Hepatocyte (in vitro differentiated cells): ENCODE measurements at regions not wholly inside any gene's neighbourhood (a gene's known extent, or its start where the extent isn't known, plus 50 kb on each side); places are given as distances from the start of the nearest gene placed in this dataset.

ENCODE experiments used
- DNase-seq: peaks from one replicate; pipeline ENCODE4 v3.0.0-alpha.2; 2016; ENCODE audit warnings: low spot score
- H2AFZ ChIP-seq: fragments of 200-600 bp; sonication (generic); 2 replicates; pipeline ENCODE4 v1.6.0; 2016; ENCODE audit warnings: antibody characterized with exemption, mild to moderate bottlenecking
- H3K27ac ChIP-seq: fragments of 200-600 bp; sonication (generic); 2 replicates; pipeline ENCODE4 v1.5.1; 2016; ENCODE audit warnings: mild to moderate bottlenecking
- H3K27me3 ChIP-seq: fragments of 200-600 bp; sonication (generic); 2 replicates; pipeline ENCODE4 v1.6.1; 2016
- H3K36me3 ChIP-seq: fragments of 200-600 bp; sonication (generic); replicated peaks from 2 replicates; pipeline ENCODE4 v1.5.1; 2016; ENCODE audit warnings: low read depth; ENCODE audit not compliant: insufficient read depth
- H3K4me1 ChIP-seq: fragments of 200-600 bp; sonication (generic); 2 replicates; pipeline ENCODE4 v1.5.1; 2016; ENCODE audit warnings: mild to moderate bottlenecking, moderate library complexity; ENCODE audit not compliant: insufficient read depth
- H3K4me2 ChIP-seq: fragments of 200-600 bp; sonication (generic); 2 replicates; pipeline ENCODE4 v1.6.0; 2016
- H3K4me3 ChIP-seq: fragments of 200-600 bp; sonication (generic); 2 replicates; pipeline ENCODE4 v1.5.1; 2016; ENCODE audit warnings: mild to moderate bottlenecking
- H3K79me2 ChIP-seq: fragments of 200-600 bp; sonication (generic); 2 replicates; pipeline ENCODE4 v1.6.0; 2017; ENCODE audit warnings: mild to moderate bottlenecking
- H3K9me2 ChIP-seq: fragments of 200-600 bp; sonication (generic); replicated peaks from 2 replicates; pipeline ENCODE4 v1.6.0; 2017; ENCODE audit warnings: mild to moderate bottlenecking; ENCODE audit not compliant: insufficient read depth
- H3K9me3 ChIP-seq: fragments of 200-600 bp; sonication (generic); 2 replicates; pipeline ENCODE4 v1.5.1; 2016; ENCODE audit warnings: low read depth, mild to moderate bottlenecking
- H4K20me1 ChIP-seq: fragments of 200-600 bp; sonication (generic); 2 replicates; pipeline ENCODE4 v1.6.0; 2016; ENCODE audit warnings: mild to moderate bottlenecking; ENCODE audit not compliant: insufficient read depth, poor library complexity, severe bottlenecking
- CTCF ChIP-seq: fragments of 200-600 bp; sonication (generic); IDR thresholded peaks from 2 replicates; pipeline ENCODE4 v1.5.1; 2016; ENCODE audit warnings: antibody characterized with exemption, mild to moderate bottlenecking; ENCODE audit not compliant: poor library complexity
- EZH2 ChIP-seq: fragments of 200-600 bp; sonication (generic); IDR thresholded peaks from 2 replicates; pipeline ENCODE4 v1.6.1; 2016; ENCODE audit warnings: antibody characterized with exemption, mild to moderate bottlenecking, borderline replicate concordance
- EZH2phosphoT487 ChIP-seq: fragments of 200-600 bp; sonication (generic); IDR thresholded peaks from one replicate; pipeline ENCODE4 v1.6.1; 2018; ENCODE audit warnings: antibody characterized with exemption, mild to moderate bottlenecking, low read depth, moderate library complexity; ENCODE audit not compliant: unreplicated experiment, severe bottlenecking
- WGBS: methylation state at CpG from one replicate; pipeline ENCODE4 v1.1.6; 2016; ENCODE audit warnings: low lambda C conversion rate; ENCODE audit errors: missing lambda C conversion rate; 5-methylcytosine and 5-hydroxymethylcytosine counted together

- Histone ChIP-seq H3K36me3 (no peaks in the 10 kb centered on the region), H3K27me3 (no peaks in the 10 kb centered on the region), H3K4me3 (no peak overlapping the region), H3K9me2 (no peaks in the 10 kb centered on the region), H3K4me1 (peaks cover 19% of the 10 kb centered on the region), H3K79me2 (no peaks in the 10 kb centered on the region), H4K20me1 (no peaks in the 10 kb centered on the region), H2AFZ (no peak overlapping the region), H3K4me2 (no peak overlapping the region), H3K27ac (peak overlapping the region; percentile 55), H3K9me3 (no peaks in the 10 kb centered on the region)
- 92% methylated on average over 8 of the region's 9 CpGs for WGBS
- DNase-seq = no peak
- TF ChIP-seq EZH2 (no peak), EZH2phosphoT487 (no peak), CTCF (no peak)
Observed at GRCh38 chr3:177620073-177620472, 422.8 kb upstream of the TBL1XR1 start.

DNA sequence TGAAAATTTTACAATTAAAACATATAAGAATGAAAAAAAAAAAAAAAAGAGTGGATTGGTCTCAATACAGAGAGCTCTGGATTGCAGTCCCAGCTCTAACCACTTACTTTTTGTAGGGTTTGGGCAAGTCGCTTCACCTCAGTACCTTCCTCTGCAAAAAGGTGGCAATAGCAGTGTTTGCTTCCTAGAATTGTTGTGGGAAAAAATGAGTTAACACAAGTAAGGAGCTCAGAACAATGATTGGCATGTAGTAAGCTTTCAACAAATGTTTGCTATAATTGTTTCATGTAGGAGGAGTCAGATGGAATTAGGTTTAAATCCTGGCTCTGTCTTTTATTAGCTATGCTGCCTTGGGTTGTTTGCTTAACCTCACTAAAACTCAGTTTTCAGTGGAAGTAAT is 425.2 kb upstream of the TBL1XR1 start:
- Histone ChIP-seq H3K79me2 (no peaks in the 10 kb centered on the region), H3K4me2 (no peak overlapping the region), H3K9me2 (no peaks in the 10 kb centered on the region), H3K4me3 (no peak overlapping the region), H2AFZ (no peak overlapping the region), H3K27ac (no peak overlapping the region), H3K4me1 (peaks cover 14% of the 10 kb centered on the region), H3K27me3 (no peaks in the 10 kb centered on the region), H3K36me3 (no peaks in the 10 kb centered on the region), H4K20me1 (no peaks in the 10 kb centered on the region), H3K9me3 (no peaks in the 10 kb centered on the region)
- DNase-seq = no peak
- TF ChIP-seq EZH2phosphoT487 = no peak
- no peak for TF ChIP-seq EZH2
- no peak for TF ChIP-seq CTCF
- 67% methylated on average over 1 of the region's 1 CpG for WGBS

GRCh38 chr3:177622982-177623617 is 425.8 kb upstream of the TBL1XR1 start:
- Histone ChIP-seq H3K9me3 (no peaks in the 10 kb centered on the region), H3K4me1 (peaks cover 14% of the 10 kb centered on the region), H3K27ac (no peak overlapping the region), H3K27me3 (no peaks in the 10 kb centered on the region), H2AFZ (no peak overlapping the region), H3K79me2 (no peaks in the 10 kb centered on the region), H3K4me2 (no peak overlapping the region), H4K20me1 (no peaks in the 10 kb centered on the region), H3K36me3 (no peaks in the 10 kb centered on the region), H3K4me3 (no peak overlapping the region), H3K9me2 (no peaks in the 10 kb centered on the region)
- no peak for TF ChIP-seq EZH2
- TF ChIP-seq CTCF = no peak
- no peak for TF ChIP-seq EZH2phosphoT487
- no peak for DNase-seq
- 78% methylated on average over 5 of the region's 5 CpGs for WGBS
